Left cardiac atrium (tissue), 4 donors: ENCODE measurements at regions not wholly inside any gene's neighbourhood (a gene's known extent, or its start where the extent isn't known, plus 50 kb on each side); places are given as distances from the start of the nearest gene placed in this dataset.

Experiments
- ATAC-seq, 2 donors: fragments of 200-7000 bp; cut with Tn5 transposase; one replicate each; pipeline ENCODE4 v1.9.1; 2020; ENCODE audit warnings: mild to moderate bottlenecking in 2 of 2, moderate library complexity in 2 of 2
- DNase-seq: peaks from one replicate; pipeline ENCODE4 v3.0.0-alpha.2; 2020
- intact Hi-C, 2 donors: fragments of 100-400 bp; cut with DNase I; formaldehyde crosslinking; loops; one replicate each; pipeline versions ENCODE4 v1.14.1 to v1.15.1; 2022 to 2023
- donor health status: DM: no; HTN: yes; CAD: no.
- donor health status: DM: no; HTN: yes; CAD: no; lungs with severe emphysema.
- donor health status: DM: yes; HTN: yes; CAD: no.
- donor health status: Dilated cardiomyopathy.

DNA sequence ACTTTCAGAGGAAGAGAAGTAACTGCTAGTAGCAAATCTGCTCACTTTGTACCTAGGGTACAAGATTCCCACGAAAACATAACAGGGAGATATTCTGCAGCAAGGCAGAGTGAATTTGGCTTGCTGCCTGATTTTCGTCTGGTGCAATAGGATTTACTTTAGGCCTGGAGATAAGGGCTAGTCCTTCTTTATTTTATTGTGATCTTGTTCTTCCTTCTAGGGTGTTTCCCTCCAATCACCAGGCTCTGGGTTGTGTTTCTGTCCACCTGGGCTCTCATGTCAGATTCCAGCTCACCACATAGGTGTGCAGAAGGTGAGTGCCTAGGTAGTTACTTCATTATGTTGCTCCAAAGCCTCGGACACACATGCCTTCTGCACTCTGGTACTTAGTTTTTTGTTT, 211.8 kb upstream of the RGMA start:
- ATAC-seq = no peak
- intact Hi-C loops = no loop called here
- no peak for DNase-seq

GRCh38 chr15:93299675-93300074, 210.7 kb upstream of the RGMA start:
- DNase-seq (no peak), ATAC-seq (no peak)
- intact Hi-C loops = no loop called here

DNA sequence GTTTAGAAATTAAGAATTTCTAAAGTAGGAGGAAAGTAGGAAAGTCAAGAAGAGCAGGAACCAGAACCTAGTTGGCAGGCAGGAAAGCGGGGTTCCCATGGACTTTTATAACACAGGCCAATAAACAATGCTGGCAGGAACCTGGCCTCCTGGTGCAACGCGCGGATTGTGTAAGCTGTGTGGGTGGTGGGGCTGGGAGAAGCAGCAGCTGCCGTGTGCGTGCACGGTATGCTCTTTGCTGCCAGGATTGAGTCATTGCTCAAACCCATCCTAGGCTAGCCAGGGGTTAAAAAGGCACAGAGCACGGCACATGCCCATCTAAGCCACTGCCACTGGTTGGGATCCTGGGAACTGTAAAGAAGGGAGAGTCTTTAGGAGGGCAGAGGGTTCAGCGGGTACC, 209.9 kb upstream of the RGMA start:
- intact Hi-C loops = no loop called here
- no peak for DNase-seq
- peak in 1 of 2 donors; percentile 76 for ATAC-seq

DNA sequence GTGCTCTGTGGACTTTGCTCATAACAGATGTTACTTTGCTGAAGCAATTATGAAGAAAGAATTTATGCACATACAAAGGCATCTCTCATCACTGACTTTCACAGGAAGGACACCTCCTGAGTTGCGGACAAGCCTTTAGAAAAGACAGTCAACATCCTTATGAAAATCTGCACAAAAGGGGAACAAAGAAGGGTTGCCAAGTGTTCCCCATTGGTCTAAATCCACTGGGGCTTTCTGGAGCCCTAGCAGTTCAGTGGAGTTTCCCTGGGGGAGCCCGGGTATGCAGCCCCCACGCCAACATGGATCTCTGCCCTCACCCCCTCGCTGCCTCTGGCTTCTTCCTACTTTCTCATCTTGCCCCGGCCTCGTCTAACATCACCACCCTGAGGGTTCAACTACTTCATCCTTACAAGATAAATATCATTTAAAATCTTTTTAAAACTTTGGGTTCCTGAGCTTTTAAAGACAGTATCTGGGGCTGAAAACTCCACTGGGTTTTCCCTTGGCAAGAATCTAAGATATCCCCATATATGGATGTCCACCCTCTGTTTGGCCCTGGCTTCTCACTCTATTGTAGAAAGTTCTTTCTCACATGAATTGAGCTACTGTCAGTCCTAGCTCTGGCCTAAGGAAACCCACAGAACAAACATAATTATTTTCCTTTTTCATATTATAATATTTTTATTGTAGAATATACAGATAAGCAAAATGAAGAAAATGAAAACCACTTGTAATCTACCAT, 207.9 kb upstream of the RGMA start:
- DNase-seq (no peak), ATAC-seq (no peak)
- intact Hi-C loops = no loop called here

- intact Hi-C loops = no loop called here
- DNase-seq = no peak
- ATAC-seq = no peak
Observed at GRCh38 chr15:93294896-93295295, 205.9 kb upstream of the RGMA start.

DNA sequence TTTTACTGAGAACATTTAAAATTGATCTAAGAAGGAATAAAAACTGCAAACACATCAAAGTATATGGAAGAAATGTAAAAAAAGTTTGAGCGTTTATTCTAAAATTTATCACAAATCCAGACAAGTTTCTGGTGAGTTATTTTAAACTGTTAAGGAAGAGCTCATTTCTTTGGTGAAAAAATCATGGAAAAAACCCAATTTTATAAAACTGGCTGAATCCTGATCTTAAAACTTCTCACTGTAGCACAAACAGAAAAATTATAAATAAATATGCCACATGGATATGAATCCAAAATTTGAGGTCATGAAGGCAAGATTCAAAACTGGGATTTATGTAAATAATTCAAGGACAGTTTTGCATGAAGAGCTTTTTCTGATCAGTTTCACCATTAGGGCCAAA, 205.1 kb upstream of the RGMA start:
- intact Hi-C loops = no loop called here
- ATAC-seq = no peak
- no peak for DNase-seq

- no peak for DNase-seq
- intact Hi-C loops = no loop called here
- no peak for ATAC-seq
Observed at GRCh38 chr15:93291380-93291779, 202.4 kb upstream of the RGMA start.

DNA sequence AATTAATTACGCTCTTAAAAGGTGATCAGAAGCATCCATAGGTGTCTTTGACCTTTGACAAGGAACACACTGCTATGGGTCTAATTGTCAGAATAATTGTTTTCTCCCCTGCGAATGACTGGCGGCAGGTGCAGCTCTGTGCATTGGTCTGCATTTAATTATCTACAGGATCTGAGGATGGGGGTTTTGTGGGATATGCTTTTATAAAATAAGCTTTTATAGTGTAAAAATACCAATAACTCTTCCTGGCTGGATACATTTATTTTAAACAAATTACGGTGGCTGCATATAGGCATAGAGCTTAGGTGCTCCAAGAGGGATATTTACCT, 201.6 kb upstream of the RGMA start:
- ATAC-seq = no peak
- no peak for DNase-seq

DNA sequence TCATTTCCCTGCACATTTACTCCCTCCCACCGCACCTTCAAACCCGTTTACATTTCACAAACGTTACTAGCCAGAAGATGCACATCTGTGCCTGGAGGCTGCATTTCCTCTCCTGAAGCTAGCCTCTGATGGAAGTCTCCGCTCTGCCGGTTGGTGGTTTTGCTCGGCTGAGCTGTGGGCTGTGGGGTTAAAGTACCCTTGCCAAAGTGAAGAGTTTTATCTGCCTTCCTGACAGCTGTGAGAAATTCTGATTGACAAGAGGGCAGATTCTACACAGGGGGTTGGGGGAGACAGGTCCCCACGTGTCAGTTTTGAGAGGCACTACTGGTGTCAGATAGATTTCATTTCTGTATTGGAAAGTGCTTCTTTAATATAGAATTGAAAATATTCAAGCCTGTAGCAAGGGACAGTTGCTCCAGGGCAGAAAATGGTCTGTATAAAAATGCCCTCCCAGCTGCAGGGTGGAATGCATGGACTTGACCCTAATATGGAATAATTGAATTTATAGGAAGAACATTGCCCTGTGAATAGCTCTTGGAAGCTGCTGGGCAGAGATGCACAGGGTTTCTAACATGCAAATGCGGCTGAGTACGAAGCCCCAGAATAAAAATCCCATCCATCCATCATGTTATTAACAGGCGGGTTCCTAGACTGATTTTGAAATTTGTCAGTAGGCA, 201.1 kb upstream of the RGMA start:
- intact Hi-C loops = no loop called here
- no peak for DNase-seq

More for the DNA sequence above, 201.6 kb upstream of the RGMA start:
- intact Hi-C loops = no loop called here

GRCh38 chr15:93288728-93289294, 199.8 kb upstream of the RGMA start:
- DNase-seq (no peak), ATAC-seq (peak in 1 of 2 donors; percentile 15)
- intact Hi-C loops = no loop called here

More for the DNA sequence above, 201.1 kb upstream of the RGMA start:
- no peak for ATAC-seq

DNA sequence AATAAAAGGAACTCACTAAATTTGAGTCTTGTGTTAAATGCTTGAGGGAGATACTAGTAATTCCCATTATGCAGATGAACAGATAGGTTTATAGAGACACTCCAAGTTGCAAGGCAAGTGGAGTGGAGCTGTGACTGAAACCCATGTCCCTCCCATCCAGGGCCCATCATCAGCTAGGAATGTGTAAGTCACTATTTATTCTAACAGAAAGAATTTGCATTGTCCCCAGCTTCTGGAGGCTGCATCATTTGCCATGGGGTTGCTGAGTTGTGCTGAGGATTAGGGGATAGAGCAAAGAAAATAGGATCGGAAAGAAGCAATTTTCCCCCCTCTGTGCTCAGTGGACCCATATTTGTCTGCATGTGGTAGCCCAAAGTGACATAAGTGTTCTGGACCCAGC, 197.4 kb upstream of the RGMA start:
- ATAC-seq = no peak
- no peak for DNase-seq
- intact Hi-C loops = no loop called here

GRCh38 chr15:93283854-93284253, 194.8 kb upstream of the RGMA start:
- ATAC-seq = no peak
- no peak for DNase-seq
- intact Hi-C loops = no loop called here

GRCh38 chr15:93282808-93283207, 193.8 kb upstream of the RGMA start:
- ATAC-seq (no peak), DNase-seq (no peak)
- intact Hi-C loops = no loop called here

GRCh38 chr15:93278783-93279182, 189.8 kb upstream of the RGMA start:
- intact Hi-C loops = no loop called here
- ATAC-seq (no peak), DNase-seq (no peak)

DNA sequence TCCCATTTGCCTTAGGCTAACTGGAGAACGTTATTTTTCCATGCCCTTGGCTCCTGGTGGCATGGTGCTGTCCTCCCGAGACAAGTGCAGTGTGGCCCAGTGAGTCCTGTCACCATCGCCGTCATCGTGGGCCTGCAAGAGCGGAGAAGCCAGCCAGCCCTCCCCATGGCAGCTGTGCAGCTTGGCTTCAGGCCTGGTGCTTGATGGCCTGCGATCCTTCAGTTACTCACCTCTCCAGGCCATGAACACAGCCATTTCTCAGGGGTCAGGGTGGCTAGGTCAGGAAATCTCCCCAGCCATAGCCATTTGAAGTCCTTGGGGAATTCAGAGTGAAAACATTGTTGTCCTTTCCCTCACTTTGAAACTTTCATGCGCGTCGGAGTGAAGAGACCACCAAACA, 189.0 kb upstream of the RGMA start:
- intact Hi-C loops = no loop called here
- ATAC-seq (no peak), DNase-seq (no peak)

DNA sequence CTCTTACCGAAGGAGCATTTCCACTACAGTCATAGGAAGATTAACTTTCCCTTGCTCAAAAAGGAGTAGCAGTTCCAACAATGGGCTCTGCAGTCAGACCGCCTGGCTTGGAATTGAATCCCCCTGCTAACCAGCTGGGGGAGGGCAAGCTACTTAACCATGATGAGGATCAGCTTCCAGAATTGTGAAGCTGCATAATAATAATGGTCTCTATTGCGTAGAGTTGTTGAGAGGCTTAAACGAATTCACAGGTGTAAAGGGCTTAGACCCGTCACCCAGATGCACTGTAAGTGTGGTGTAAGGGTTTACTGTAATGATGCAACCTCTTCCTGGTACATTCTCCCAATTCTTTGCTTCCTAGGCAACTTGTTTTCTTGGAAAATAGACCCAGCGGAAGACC, 185.2 kb upstream of the RGMA start:
- ATAC-seq (no peak), DNase-seq (no peak)
- intact Hi-C loops = no loop called here

DNA sequence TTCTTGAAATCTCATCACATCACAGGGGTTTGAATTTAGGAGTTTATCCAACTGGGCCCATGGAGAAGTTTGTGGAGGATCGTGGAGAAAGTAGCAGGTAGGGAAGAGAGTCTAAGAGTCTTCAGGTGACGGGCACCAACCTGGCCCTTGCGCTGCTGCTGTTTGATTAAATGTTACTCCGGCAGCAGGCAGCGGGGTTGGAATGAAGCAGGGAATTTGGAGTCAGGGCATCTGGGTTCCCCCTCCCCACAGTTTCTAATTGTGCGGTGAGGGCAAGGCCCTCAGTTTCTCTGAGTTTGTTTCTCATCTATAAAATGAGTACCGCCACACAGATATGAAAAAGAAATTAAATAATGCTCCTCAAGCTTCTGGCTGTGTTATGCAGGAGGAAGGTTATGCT, 182.9 kb upstream of the RGMA start:
- intact Hi-C loops = no loop called here
- DNase-seq (no peak), ATAC-seq (no peak)

GRCh38 chr15:93270937-93271467, 182.0 kb upstream of the RGMA start:
- ATAC-seq (no peak), DNase-seq (no peak)
- intact Hi-C loops = no loop called here

- no peak for DNase-seq
- intact Hi-C loops = no loop called here
- no peak for ATAC-seq
Observed at GRCh38 chr15:93268066-93268465, 179.1 kb upstream of the RGMA start.

DNA sequence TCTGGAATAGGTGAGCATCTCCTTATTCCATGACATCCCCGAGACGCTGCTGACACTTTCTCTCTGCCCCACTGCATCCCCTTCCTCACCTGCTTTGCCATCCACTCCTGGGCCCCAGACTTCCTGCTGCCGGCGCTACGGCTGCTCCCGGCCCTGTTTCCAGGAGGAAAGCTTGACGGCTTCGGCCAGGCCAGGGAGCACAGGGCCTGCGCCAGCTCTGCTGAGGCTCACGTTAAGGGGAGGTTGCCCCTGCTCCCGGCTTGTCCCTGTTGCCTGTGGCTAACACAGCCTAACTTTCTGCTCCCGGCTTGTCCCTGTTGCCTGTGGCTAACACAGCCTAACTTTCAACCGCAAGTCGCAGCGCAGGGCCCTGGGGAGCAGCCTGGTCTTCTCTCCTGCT, 177.3 kb upstream of the RGMA start:
- DNase-seq = no peak
- no peak for ATAC-seq
- intact Hi-C loops = no loop called here

DNA sequence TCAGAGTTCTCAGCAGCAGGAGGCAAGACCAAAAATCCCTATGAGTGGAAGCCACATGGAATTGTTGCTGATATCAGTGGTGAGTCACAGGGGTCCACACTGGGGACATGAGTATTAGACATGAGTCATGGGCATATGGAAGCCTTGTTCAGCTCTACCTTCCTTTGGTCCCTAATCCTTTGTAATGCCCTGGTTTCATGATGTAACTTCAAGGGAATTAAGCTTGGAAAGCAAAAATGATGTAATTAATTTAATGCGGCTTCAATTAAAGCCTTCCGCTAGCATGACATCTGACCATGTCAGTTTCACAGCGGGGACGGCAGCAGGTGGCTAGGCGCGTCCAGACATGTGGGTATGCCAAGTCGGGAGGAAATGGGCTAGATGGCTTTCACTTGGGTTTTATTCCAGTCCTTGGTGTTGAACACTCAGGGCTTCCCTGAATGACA, 176.1 kb upstream of the RGMA start:
- DNase-seq = no peak
- peak in 1 of 2 donors; percentile 92 for ATAC-seq
- intact Hi-C loops = no loop called here
